Neural cell (in vitro differentiated cells): ENCODE measurements at regions not wholly inside any gene's neighbourhood (a gene's known extent, or its start where the extent isn't known, plus 50 kb on each side); places are given as distances from the start of the nearest gene placed in this dataset.

Source experiments
- CTCF ChIP-seq: fragments of 450-650 bp; IDR thresholded peaks from 2 replicates; pipeline ENCODE4 v1.5.1; 2014; ENCODE audit warnings: antibody characterized with exemption, mild to moderate bottlenecking, moderate library complexity; ENCODE audit not compliant: poor library complexity, severe bottlenecking
- EP300 ChIP-seq: fragments of 450-650 bp; conservative IDR thresholded peaks from 2 replicates; pipeline ENCODE4 v1.6.1; 2014; ENCODE audit warnings: antibody characterized with exemption, mild to moderate bottlenecking, moderate library complexity; ENCODE audit not compliant: poor library complexity, severe bottlenecking
- EZH2 ChIP-seq: fragments of 200-600, 300-800 bp; shearing (Covaris generic), sonication (generic); IDR thresholded peaks from 2 replicates; pipeline ENCODE4 v1.6.1; 2014; ENCODE audit warnings: antibody characterized with exemption, low read length, borderline replicate concordance, mild to moderate bottlenecking; ENCODE audit not compliant: insufficient read depth, poor library complexity, severe bottlenecking
- POLR2AphosphoS5 ChIP-seq: IDR thresholded peaks from 2 replicates; pipeline ENCODE4 v1.6.1; 2012
- RAD21 ChIP-seq: fragments of 450-650 bp; conservative IDR thresholded peaks from 2 replicates; pipeline ENCODE4 v1.6.1; 2014; ENCODE audit warnings: antibody characterized with exemption, mild to moderate bottlenecking, moderate library complexity
- REST ChIP-seq: IDR thresholded peaks from 2 replicates; pipeline ENCODE4 v1.6.1; 2012; ENCODE audit warnings: borderline replicate concordance

DNA sequence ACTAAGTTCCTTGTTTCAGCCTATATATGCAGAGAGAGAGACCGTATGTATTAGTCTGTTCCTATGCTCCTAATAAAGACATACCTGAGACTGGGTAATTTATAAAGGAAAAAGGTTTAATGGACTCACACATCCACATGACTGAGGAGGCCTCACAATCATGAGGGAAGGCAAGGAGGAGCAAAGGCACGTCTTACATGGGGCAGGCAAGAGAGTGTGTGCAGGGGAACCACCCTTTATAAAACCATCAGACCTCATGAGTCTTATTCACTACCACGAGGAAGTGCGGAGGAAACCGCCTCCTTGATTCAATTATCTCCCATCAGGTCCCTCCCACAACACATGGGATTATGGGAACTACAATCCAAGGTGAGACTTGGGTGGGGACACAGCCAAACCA is 73.8 kb downstream of the TMEM18 start:
- TF ChIP-seq CTCF, result no peak
- no peak for TF ChIP-seq EZH2
- no peak for TF ChIP-seq REST
- TF ChIP-seq POLR2AphosphoS5, result no peak
- no peak for TF ChIP-seq RAD21
- TF ChIP-seq EP300, result no peak
